ENCODE measurements at regions not wholly inside any gene's neighbourhood (a gene's known extent, or its start where the extent isn't known, plus 50 kb on each side); places are given as distances from the start of the nearest gene placed in this dataset.
"Not testable (repeated sequence)": the region's sequence is repeated elsewhere in the genome, so short reads cannot be mapped to it uniquely, and the experiment has no call there.

DNA sequence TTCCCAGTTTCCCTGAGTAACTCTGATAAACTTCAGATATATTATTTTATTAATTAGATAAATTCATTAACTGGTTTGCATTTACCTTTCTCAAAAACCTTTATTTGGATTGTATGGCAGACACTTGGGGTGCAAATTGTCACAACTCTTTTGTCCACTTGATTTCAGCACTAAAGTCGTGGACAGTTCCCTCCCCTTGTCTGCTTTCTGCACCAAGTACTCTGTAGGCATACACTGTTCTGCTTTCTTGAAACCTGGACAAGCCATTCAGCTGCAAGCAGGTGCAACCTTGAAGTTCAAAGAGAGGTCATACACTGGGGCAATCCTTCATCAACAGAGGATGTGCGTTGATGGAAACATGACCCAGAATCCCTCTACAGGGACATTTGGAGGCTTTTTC lies 162.9 kb downstream of the ARL5B start:
- DNase-seq: peak; percentile 30
- no peak overlapping the region for H3K4me3 ChIP-seq
- no peaks in the 10 kb centered on the region for H3K27me3 ChIP-seq
- H3K4me1 ChIP-seq: no peaks in the 10 kb centered on the region
- WGBS, 2 donors: 20 to 28% methylated on average over 2 of the region's 2 CpGs
- intact Hi-C loops (cut with DNase I; ENCODE audit: low total_unique reads): no loop called here
- TF ChIP-seq, protein P1, sequence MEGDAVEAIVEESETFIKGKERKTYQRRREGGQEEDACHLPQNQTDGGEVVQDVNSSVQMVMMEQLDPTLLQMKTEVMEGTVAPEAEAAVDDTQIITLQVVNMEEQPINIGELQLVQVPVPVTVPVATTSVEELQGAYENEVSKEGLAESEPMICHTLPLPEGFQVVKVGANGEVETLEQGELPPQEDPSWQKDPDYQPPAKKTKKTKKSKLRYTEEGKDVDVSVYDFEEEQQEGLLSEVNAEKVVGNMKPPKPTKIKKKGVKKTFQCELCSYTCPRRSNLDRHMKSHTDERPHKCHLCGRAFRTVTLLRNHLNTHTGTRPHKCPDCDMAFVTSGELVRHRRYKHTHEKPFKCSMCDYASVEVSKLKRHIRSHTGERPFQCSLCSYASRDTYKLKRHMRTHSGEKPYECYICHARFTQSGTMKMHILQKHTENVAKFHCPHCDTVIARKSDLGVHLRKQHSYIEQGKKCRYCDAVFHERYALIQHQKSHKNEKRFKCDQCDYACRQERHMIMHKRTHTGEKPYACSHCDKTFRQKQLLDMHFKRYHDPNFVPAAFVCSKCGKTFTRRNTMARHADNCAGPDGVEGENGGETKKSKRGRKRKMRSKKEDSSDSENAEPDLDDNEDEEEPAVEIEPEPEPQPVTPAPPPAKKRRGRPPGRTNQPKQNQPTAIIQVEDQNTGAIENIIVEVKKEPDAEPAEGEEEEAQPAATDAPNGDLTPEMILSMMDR (IDR thresholded peaks at IDR 0.05): no peak
- TF ChIP-seq POLR2A (IDR thresholded peaks at IDR 0.05): no peak
- no peak overlapping the region for H3K27ac ChIP-seq
- H3K36me3 ChIP-seq (ENCODE audit: low read depth, missing control alignments): no peaks in the 10 kb centered on the region
- H3K9me3 ChIP-seq: no peaks in the 10 kb centered on the region

DNA sequence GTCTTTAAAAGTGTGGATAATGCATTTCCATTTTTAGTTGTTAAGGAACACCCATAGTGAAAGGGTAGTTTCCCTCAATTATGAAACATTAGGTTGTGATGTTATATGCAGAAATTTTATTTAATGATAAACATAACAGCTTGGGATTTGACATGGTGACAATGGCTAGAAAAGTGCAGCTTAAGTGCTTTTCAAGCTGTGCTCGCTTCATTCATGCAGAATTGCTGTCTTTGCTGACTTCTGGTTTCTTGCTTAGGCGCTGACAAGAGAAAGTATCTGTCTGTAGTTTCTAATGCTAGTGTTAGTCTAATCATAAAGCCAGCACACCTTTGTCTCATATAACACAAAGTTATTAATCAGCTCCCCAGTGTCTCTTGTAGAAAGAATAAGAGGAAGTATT lies 170.0 kb downstream of the ARL5B start:
- Histone ChIP-seq H3K27me3 (no peaks in the 10 kb centered on the region), H3K9me3 (no peaks in the 10 kb centered on the region), H3K4me1 (no peaks in the 10 kb centered on the region), H3K4me3 (no peak overlapping the region), H3K36me3 (ENCODE audit: low read depth, missing control alignments) (no peaks in the 10 kb centered on the region), H3K27ac (no peak overlapping the region)
- intact Hi-C loops (cut with DNase I; ENCODE audit: low total_unique reads): no loop called here
- TF ChIP-seq, protein P1 (IDR thresholded peaks at IDR 0.05): no peak
- 84 to 88% methylated on average over 2 of the region's 2 CpGs for WGBS, 2 donors
- no peak for DNase-seq

DNA sequence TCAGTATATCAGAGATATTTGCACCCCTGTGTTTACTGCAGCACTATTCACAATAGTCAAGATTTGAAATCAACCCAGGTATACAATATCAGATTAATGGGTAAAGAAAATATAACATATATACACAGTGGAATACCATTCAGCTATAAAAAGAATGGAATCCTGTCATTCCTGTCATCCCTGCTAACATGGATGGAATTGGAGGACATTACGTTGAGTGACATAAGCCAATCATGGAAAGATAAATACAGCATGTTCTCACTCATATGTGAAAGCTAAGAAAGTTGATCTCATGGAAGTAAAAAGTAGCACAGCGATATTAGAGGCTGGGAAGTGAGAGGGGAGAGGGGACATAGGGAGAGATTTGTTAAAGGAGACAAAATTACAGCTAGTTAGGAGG lies 171.0 kb downstream of the ARL5B start:
- DNase-seq: no peak
- H3K9me3 ChIP-seq: no peaks in the 10 kb centered on the region
- no peaks in the 10 kb centered on the region for H3K36me3 ChIP-seq (ENCODE audit: low read depth, missing control alignments)
- intact Hi-C loops (cut with DNase I; ENCODE audit: low total_unique reads): no loop called here
- 83% methylated on average over 2 of the region's 2 CpGs for WGBS, 2 donors
- no peaks in the 10 kb centered on the region for H3K4me1 ChIP-seq
- H3K27me3 ChIP-seq: no peaks in the 10 kb centered on the region
- H3K4me3 ChIP-seq: no peak overlapping the region
- TF ChIP-seq, protein P1 (IDR thresholded peaks at IDR 0.05): no peak
- no peak for TF ChIP-seq POLR2A (IDR thresholded peaks at IDR 0.05)
- H3K27ac ChIP-seq: no peak overlapping the region

DNA sequence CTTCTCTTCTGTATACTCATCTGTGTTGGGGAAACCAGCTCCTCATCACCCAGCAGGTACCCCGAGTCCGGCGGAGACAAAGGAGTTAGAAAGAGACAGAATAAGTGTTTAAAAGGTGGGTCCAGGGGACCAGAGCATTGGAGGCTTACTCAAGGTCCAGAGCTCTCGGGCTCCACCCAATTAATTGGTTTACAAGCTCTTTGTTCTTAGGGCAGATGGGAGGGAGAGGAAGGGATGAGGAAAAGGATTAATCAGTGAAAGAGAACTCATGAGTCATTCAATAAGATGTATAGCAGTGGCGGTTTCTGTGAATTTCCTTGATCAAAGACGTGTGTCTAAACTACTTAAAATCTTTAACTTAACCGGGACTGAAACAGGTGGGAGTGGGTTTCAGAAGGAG lies 192.0 kb upstream of the MALRD1 start:
- H3K4me3 ChIP-seq; H3K27me3 ChIP-seq; H3K4me1 ChIP-seq; H3K9me3 ChIP-seq; DNase-seq; H3K27ac ChIP-seq; H3K36me3 ChIP-seq (ENCODE audit: low read depth, missing control alignments); intact Hi-C loops (cut with DNase I; ENCODE audit: low total_unique reads): not testable (repeated sequence)
- 72 to 74% methylated on average over 7 of the region's 7 CpGs for WGBS, 2 donors

DNA sequence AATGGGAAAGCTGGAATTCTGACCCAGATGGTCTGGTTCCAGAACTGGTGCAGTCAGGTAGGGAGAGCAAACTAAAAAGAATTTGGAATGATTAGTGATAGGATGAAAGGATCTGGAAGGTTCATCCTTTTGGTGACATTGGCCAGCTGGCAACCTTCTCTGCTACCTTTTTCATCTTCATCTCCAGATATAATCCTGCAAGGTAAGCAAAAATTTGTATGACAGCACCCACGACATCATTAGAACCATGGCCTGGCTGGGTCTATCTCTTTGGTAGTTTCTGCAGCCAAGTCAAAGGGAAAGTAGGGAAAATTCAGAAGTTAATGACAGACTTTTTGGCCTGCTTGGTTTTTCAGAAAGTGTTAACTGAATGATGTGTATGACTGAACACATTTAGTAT lies 188.9 kb upstream of the MALRD1 start:
- WGBS, 2 donors: 75 to 77% methylated on average over 1 of the region's 1 CpG

More for the DNA sequence above, 188.9 kb upstream of the MALRD1 start:
- Histone ChIP-seq H3K27ac (no peak overlapping the region), H3K4me1 (no peaks in the 10 kb centered on the region), H3K4me3 (no peak overlapping the region), H3K9me3 (no peaks in the 10 kb centered on the region), H3K36me3 (ENCODE audit: low read depth, missing control alignments) (no peaks in the 10 kb centered on the region), H3K27me3 (no peaks in the 10 kb centered on the region)
- TF ChIP-seq POLR2A (IDR thresholded peaks at IDR 0.05): no peak
- TF ChIP-seq, protein P1 (IDR thresholded peaks at IDR 0.05): no peak
- intact Hi-C loops (cut with DNase I; ENCODE audit: low total_unique reads): no loop called here
- DNase-seq: no peak

All from testis (tissue), 2 donors.